Parathyroid adenoma (tissue), 2 donors: ENCODE measurements at regions not wholly inside any gene's neighbourhood (a gene's known extent, or its start where the extent isn't known, plus 50 kb on each side); places are given as distances from the start of the nearest gene placed in this dataset.

ENCODE experiments used
- H2AFZ ChIP-seq: fragments of 300-600 bp; sonication (generic); one replicate; pipeline ENCODE4 v1.7.0; 2017; ENCODE audit warnings: antibody characterized with exemption, mild to moderate bottlenecking
- H3K27ac ChIP-seq: fragments of 300-600 bp; sonication (generic); one replicate; pipeline ENCODE4 v1.7.0; 2017
- H3K27me3 ChIP-seq: fragments of 300-600 bp; sonication (generic); one replicate; pipeline ENCODE4 v1.7.0; 2017; ENCODE audit warnings: low read length; ENCODE audit not compliant: control insufficient read depth, insufficient read depth
- H3K36me3 ChIP-seq: fragments of 300-600 bp; sonication (generic); one replicate; pipeline ENCODE4 v1.7.0; 2017; ENCODE audit warnings: low read length; ENCODE audit not compliant: control insufficient read depth, insufficient read depth
- H3K4me1 ChIP-seq: fragments of 300-600 bp; sonication (generic); one replicate; pipeline ENCODE4 v1.7.0; 2017; ENCODE audit warnings: control low read depth
- H3K4me2 ChIP-seq: fragments of 300-600 bp; sonication (generic); one replicate; pipeline ENCODE4 v1.7.0; 2017; ENCODE audit warnings: low read length
- H3K4me3 ChIP-seq: fragments of 300-600 bp; sonication (generic); one replicate; pipeline ENCODE4 v1.7.0; 2017; ENCODE audit warnings: low read depth, low read length
- H3K79me2 ChIP-seq: fragments of 300-600 bp; sonication (generic); one replicate; pipeline ENCODE4 v1.7.0; 2017; ENCODE audit warnings: control low read depth
- H3K9ac ChIP-seq: fragments of 300-600 bp; sonication (generic); one replicate; pipeline ENCODE4 v1.7.0; 2017; ENCODE audit warnings: mild to moderate bottlenecking
- H3K9me3 ChIP-seq: fragments of 300-600 bp; sonication (generic); one replicate; pipeline ENCODE4 v1.7.0; 2017; ENCODE audit warnings: low read length; ENCODE audit not compliant: control insufficient read depth
- TF ChIP-seq, protein P1 (sequence below): fragments of 300-600 bp; sonication (generic); IDR thresholded peaks from one replicate; pipeline ENCODE4 v1.7.0; 2017; ENCODE audit warnings: antibody characterized with exemption, mild to moderate bottlenecking
- donor health status: primary hyperparathyroidism.

DNA sequence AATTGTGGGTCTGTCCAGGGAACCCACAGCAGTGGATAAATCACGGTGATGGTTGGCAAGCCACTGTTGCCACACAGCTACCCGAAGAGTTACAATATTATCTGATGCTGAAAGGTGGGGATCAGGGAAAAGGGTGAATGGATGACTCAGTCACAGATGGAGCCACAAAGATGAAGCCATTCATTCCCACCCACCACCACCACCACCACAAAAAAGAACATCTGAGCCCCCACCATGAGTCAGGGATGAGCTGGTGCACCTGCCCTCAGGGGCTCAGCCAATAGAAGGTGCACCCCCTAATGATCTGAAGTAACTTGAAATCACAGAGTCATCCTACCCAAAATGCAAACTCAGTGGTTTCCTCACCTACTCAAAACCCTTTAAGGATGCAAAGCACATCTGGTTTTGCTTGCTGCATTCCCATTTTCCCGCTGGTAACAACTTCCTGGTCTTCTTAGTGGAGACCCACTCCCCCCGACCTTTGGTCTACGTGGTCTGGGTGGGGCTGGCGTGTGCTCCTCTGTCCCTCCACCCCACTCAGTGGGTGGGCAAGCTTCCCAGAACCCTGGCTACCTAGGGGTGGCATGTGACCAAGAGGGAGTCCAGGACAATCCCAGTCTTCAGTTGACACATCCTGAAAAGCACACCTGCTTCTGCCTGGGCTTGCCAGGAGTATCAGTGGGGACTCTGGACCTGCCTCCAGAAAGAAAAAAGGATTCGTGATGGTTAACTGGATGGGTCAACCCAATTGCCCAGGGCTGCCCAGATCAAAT lies 125.5 kb downstream of the ANKRD60 start:
- no peak overlapping the region for H3K9ac ChIP-seq
- TF ChIP-seq, protein P1, sequence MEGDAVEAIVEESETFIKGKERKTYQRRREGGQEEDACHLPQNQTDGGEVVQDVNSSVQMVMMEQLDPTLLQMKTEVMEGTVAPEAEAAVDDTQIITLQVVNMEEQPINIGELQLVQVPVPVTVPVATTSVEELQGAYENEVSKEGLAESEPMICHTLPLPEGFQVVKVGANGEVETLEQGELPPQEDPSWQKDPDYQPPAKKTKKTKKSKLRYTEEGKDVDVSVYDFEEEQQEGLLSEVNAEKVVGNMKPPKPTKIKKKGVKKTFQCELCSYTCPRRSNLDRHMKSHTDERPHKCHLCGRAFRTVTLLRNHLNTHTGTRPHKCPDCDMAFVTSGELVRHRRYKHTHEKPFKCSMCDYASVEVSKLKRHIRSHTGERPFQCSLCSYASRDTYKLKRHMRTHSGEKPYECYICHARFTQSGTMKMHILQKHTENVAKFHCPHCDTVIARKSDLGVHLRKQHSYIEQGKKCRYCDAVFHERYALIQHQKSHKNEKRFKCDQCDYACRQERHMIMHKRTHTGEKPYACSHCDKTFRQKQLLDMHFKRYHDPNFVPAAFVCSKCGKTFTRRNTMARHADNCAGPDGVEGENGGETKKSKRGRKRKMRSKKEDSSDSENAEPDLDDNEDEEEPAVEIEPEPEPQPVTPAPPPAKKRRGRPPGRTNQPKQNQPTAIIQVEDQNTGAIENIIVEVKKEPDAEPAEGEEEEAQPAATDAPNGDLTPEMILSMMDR = no peak
- H3K4me1 ChIP-seq = no peaks in the 10 kb centered on the region
- H3K79me2 ChIP-seq = no peaks in the 10 kb centered on the region
- no peak overlapping the region for H3K4me3 ChIP-seq
- no peaks in the 10 kb centered on the region for H3K9me3 ChIP-seq
- no peak overlapping the region for H3K4me2 ChIP-seq
- H3K36me3 ChIP-seq = no peaks in the 10 kb centered on the region
- H2AFZ ChIP-seq = no peak overlapping the region
- H3K27me3 ChIP-seq = no peaks in the 10 kb centered on the region
- no peak overlapping the region for H3K27ac ChIP-seq

DNA sequence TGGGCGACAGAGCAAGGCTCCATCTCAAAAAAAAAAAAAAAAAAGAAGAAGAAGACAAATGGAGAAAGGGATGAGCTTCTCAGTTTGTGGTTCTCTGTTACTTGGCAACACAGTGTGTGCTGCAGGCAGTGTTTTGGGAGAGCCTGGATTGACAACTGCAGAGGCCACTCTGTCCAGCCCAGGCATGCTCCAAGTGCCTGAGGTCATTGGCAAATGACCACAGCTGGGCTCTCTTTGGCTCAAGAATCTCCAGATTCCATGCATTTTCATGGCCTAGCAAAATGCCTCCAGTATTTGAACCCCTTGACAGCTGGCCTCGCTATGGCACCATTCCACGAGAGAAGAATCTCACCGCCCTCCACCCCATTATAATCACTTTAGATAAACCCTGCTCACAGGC lies 126.2 kb downstream of the ANKRD60 start:
- no peak overlapping the region for H3K9ac ChIP-seq
- no peak overlapping the region for H3K4me3 ChIP-seq
- H3K9me3 ChIP-seq = no peaks in the 10 kb centered on the region
- H3K4me1 ChIP-seq = no peaks in the 10 kb centered on the region
- no peaks in the 10 kb centered on the region for H3K36me3 ChIP-seq
- TF ChIP-seq, protein P1 = no peak
- H3K79me2 ChIP-seq = no peaks in the 10 kb centered on the region
- no peak overlapping the region for H3K4me2 ChIP-seq
- H3K27me3 ChIP-seq = no peaks in the 10 kb centered on the region
- H2AFZ ChIP-seq = no peak overlapping the region
- no peak overlapping the region for H3K27ac ChIP-seq

DNA sequence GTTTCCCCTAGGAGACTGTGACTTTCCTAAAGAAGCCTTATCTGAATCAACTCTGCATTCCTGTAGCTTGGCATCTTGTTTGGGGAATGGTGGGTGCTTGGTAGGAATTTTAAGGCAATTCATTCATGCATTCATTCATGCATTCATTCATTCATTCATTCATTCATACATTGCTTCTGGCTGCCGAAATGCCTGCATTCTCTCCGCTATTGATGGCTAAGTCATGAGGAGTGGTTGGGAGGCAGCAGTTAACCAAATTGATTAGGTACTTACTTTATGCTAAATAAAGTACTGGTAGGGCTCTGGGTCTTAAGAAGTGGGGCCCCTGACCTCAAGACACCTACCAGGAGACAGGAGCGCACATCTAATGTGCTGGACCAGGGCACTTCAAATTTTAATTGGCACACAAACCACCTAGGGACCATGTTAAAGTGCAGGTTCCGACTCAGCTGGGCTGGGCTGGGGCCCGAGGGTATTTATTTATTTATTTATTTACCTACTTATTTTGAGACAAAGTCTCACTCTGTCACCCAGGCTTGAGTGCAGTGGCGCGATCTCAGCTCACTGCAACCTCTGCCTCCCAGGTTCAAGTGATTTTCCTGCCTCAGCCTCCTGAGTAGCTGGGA lies 127.6 kb downstream of the ANKRD60 start:
- H3K4me3 ChIP-seq = no peak overlapping the region
- H3K9me3 ChIP-seq = no peaks in the 10 kb centered on the region
- H3K9ac ChIP-seq = no peak overlapping the region

DNA sequence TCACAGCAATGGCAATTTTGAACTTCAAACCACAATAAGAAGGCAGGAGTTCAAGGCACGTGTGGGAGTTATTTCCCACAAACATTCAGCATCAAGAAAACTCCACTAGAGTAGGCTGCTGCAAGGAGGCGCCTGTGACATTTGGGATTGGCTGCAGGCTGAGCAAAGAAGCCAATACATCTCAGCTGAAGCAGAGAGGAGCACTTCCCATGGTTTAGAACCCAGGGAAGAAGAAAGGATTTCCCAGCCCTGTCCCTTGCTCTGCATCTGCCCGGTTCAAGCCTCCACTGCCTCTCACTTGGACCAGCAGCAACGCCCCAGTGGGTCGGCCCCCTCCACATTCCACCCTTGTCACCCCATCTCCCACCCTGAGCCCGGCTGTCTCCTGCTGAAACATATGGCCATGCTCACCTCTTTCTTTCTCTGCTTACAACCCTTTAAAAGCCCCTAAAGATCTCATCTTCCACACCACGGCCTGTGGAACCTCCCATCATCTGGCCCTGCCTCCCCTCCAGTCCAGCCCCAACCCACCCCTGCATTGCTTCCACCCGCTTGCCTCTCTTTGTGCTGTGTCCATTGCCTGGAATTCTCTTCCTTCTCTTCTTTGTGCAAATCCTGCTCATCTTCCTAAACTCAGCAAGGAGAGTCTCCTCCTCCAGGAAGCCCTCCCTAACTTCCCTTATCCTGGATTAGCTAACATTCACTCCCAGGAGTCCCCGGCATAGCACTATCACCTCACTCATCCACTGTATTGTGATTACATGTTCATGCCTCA lies 128.3 kb downstream of the ANKRD60 start:
- H3K27ac ChIP-seq = no peak overlapping the region
- no peak overlapping the region for H3K4me3 ChIP-seq
- no peak overlapping the region for H3K9ac ChIP-seq
- no peaks in the 10 kb centered on the region for H3K4me1 ChIP-seq
- H2AFZ ChIP-seq = no peak overlapping the region
- no peaks in the 10 kb centered on the region for H3K27me3 ChIP-seq
- no peaks in the 10 kb centered on the region for H3K36me3 ChIP-seq
- H3K4me2 ChIP-seq = no peak overlapping the region
- H3K79me2 ChIP-seq = no peaks in the 10 kb centered on the region
- H3K9me3 ChIP-seq = no peaks in the 10 kb centered on the region
- TF ChIP-seq, protein P1 = no peak

More for the DNA sequence above, 127.6 kb downstream of the ANKRD60 start:
- TF ChIP-seq, protein P1 = no peak
- H2AFZ ChIP-seq = no peak overlapping the region
- H3K27me3 ChIP-seq = no peaks in the 10 kb centered on the region
- H3K27ac ChIP-seq = no peak overlapping the region
- no peaks in the 10 kb centered on the region for H3K4me1 ChIP-seq
- H3K4me2 ChIP-seq = no peak overlapping the region
- no peaks in the 10 kb centered on the region for H3K79me2 ChIP-seq
- H3K36me3 ChIP-seq = no peaks in the 10 kb centered on the region
